HG03175 (cell line): ENCODE measurements at regions not wholly inside any gene's neighbourhood (a gene's known extent, or its start where the extent isn't known, plus 50 kb on each side); places are given as distances from the start of the nearest gene placed in this dataset.
"Not testable (repeated sequence)": the region's sequence is repeated elsewhere in the genome, so short reads cannot be mapped to it uniquely, and the experiment has no call there.

Experiments
- ATAC-seq: cut with Tn5 transposase; IDR thresholded peaks from one replicate; pipeline ENCODE4 v1.9.1; 2021; ENCODE audit warnings: mild to moderate bottlenecking, moderate library complexity; ENCODE audit not compliant: unreplicated experiment

DNA sequence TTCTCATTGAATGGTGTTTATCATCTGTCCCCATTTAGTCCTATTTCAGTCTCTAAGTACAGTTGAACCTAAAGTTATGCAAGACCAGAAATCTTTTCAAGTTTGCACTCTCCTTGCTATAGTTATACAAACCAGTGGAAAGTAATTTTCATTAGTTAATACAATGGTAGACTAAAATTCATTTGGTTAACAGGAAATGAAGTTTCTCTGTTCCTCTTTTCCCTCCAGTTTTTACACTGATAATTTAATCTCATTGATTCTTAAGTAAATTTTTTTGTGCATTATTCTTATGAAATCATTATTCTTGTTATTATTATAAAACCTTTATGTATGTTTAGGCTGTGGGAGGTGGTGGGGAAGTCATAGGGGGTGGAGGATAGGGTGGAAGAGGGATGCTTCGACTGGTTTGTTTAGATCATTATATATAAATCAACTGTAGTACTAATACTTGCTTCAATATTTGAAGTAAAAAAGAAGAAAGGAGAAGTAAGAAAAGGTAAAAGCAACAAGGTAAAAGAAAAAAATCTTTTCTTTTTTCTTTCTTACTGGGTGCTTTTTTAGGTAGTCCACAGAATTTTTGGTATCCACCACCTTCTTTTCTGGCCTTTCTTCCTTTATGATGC is 104.1 kb downstream of the GPR85 start:
- ATAC-seq: peak; percentile 76

DNA sequence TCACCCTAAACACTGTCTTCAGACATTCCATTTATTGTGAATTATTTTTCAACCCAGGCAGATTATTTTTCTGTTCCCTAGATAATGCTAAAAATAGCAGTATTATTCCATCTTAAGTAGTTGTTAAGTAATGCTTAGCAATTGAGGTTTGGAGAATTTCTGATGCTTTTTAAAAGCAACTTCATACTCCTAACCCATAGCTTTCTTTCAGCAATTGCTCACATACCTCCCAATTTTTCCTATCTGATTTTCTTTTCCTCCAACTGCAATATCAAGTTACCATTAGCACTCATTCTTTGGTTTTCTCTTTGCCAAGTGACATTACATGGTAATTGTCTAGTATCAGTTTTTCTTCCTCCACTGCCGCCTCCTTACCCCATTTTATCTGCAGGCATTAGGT is 104.7 kb downstream of the GPR85 start:
- ATAC-seq: peak; percentile 30

DNA sequence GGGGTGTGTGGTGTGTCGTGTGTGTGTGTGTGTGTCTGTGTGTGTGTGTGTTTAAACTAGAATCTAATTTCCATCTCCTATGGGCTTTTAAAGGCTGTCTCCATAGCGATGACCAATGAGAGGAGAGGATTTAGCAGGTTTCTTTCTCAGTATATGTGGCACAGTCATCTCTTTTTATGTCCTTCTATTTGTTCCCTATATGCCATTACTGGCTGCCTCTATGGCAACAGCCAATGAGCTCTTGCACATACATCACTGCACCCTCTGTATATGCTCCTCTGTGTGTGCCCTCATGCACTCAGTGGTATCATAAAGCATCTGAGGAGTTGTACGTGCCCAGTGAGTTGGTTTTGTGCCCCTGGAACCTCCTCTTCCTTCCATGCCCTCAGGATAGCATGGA is 107.6 kb downstream of the GPR85 start:
- not testable (repeated sequence) for ATAC-seq

DNA sequence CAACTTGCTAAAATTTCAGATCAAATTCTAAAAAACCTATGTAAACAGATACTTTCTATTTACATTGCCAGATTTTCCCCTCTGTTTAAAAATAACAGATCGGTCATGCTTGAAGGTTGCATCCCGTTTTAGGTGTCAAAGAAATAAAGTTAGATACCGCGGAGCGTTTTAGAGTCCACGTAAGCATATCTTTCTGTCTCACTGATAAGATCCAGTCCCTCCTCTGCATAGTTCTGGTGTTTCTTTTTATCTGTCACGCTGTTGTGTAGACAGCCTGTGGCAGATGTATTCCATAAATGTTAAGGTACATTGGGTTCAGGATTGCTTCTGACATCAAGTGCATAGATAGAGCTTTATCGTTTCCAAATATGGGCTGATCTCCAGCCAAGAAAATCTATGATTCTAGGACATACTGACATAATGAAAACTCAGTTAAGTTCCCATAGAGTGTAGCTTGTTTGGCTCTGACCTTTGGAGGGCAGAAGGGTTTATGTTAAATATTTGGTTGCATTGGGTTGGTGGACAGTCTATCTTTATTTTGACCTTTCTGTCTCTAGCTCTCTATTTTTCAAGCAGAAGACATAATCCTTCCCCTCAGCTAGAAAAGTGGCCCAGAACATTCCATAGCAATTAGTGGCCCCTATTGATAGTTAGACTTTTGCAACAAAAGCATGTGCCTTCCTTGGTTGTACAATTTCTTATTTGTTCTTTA is 109.2 kb downstream of the GPR85 start:
- peak; percentile 42 for ATAC-seq

DNA sequence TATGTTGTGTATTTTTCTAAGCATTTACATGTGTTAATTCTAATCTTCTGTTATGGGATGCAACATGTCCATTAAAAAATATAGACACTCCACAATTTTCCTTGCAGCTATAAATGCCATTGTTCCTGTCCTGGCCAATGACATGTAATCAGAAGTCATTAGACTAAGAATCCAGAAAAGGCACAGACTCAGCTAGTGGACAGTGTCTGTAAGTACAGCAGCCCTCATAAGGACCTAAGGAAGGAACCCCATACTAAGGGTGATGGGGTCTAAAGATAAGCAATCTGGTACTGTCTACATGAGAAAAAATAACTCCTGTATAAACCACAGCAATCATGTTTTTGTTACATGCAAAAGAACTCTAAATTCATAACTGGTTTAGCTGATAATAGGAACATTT is 115.9 kb downstream of the GPR85 start:
- peak; percentile 86 for ATAC-seq

DNA sequence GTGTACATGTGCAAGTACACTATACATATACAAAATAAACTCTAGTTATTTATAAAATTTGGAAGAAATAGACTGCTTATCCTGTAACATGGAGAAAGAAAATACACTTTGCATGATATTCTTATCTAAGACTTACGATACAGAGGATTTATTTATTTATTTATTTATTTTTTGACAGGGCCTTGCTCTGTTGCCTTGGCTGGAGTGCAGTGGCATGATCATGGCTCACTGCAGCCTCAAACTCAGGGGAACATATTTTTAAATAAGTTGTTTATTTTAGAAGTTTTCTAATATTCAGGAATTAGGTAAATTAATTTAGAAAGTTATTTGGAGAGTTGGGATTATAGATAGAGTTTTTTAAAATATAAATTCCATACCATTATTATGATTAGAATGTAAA is 116.7 kb downstream of the GPR85 start:
- no peak for ATAC-seq

DNA sequence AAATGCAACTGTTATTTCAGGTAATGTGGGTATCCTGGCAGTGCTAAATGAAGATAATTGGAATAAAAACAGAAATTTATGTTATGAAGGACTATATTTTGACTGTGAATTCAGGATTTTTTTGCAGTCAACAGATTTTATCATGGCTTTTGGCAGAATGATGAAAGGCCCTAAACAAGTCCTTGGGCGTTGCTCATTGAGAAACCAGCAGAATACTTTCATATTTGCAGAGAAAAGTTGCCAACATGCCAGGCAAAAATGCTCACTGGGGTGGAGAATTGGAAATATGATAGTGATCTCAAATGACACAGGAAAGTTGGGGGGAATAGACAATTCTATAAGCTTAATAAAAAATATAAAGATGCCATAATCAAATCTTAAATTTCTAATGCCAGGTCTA is 121.1 kb downstream of the GPR85 start:
- ATAC-seq: no peak

DNA sequence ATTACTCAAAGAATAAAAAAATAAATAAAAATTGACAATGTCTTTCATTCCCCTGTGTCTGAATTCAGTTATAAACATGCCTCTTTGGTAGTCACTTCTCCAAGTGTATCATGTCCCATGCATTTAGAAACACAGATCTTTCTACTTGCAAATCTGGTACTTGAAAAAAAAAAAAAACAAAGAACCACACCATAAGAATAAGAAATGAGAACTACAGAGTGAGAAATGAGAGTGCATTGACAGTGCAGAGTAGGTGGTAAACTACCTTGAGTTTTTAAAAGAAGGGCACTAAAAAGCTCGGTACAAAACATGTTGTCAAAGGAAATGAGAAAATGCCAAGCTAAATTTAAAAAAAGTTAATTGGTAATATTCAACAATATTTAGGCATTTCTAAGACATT is 123.0 kb downstream of the GPR85 start:
- no peak for ATAC-seq

DNA sequence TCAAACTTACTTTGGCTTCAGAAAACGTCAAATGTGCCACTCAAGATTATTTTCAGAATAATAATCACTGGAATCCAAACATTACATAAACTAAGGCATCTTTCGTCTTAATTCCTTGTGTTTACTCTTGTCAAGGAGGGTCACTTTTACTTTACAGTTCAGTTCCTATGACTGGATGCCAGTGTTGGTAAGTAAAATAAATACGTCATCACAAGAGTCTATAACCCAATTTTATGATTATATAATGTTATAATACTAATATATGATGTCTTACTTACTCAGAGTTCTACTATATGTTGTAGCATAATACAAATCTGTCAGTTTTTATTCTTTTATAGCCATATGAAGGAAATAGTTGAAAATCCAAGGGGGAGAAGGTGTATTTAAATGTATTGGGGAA is 123.8 kb downstream of the GPR85 start:
- ATAC-seq: no peak

DNA sequence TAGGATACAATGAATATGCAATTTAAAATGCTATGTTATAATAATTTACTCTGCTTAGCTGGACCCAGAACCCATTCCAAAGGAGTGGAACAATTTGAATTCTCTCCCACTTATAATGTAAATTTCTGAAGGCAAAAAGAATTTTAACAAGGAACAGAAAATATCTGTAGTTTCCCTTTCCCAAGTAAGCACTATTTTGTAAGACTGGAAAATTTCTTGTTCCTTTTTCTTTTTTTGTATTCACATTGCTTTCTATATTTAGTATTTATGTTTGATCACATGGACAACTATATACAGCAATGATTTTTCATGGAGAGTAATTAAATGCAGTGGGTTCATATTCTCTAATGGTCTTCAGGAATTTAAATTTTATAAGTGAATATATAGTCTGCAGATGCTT is 127.4 kb downstream of the GPR85 start:
- no peak for ATAC-seq

DNA sequence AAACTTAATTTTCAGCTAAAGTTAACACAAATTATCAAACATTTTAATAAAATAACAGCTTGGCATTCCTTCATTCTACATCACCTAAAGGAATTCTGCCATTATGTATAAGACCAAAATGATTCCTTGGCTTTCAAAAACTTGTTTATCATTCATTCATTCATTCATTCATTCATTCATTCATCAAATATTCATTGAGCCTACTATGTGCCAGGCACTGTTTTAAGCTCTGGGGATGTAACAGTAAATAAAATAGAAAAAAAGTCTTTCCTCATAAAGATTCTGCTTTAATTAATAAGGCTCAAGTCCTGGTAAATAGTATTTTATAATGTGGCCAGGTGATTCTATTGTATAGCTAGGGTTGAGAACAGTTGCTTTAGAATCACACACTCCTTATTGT is 127.9 kb downstream of the GPR85 start:
- no peak for ATAC-seq

DNA sequence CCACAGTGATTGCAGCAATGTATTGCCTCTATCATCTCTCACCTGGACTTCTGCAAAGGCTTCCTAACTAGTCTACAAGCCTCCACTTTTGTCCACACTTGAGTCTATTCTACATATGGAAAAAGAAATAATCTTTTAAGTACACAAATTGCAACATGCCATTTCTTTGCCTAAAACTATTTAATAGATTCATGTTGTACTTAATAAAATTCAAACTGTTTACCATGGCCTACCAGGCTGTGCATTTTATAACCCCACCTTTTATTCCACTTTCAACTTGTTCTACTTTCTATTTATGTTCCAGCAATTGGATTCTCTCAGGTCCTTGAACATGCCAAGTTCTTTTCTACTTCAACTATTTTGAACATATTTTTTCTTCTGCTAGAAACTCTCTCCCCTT is 128.7 kb downstream of the GPR85 start:
- ATAC-seq: no peak

DNA sequence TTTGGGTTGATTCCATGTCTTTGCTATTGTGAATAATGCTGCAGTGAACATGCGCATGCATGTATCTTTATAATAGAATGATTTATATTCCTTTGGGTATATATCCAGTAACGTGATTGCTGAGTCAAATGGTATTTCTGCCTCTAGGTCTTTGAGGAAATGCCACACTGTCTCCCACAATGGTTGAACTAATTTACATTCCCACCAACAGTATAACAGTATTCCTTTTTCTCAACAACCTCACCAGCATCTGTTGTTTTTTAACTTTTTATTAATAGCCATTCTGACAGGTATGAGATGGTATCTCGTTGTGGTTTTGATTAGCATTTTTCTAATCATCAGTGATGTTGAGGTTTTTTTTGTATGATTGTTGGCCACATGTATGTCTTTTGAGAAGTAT is 133.6 kb downstream of the GPR85 start:
- ATAC-seq: not testable (repeated sequence)

DNA sequence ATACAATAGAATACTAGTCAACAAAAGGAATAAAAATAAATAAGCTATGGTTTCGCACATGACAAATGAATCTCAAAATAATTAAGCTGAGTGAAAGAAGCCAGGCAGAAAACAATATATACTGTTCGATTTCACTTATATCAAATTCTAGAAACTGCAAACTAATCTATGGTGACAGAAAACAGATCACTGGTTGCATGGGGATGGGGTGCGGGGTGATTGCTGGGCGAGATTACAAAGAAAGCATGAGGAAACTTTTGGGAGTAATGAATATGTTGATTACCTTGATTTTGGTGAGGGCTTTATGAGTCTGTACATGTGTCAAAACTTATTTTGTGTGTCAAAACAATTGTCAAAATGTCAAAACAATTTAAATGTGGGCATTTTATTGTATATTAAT is 135.6 kb downstream of the GPR85 start:
- ATAC-seq: no peak

DNA sequence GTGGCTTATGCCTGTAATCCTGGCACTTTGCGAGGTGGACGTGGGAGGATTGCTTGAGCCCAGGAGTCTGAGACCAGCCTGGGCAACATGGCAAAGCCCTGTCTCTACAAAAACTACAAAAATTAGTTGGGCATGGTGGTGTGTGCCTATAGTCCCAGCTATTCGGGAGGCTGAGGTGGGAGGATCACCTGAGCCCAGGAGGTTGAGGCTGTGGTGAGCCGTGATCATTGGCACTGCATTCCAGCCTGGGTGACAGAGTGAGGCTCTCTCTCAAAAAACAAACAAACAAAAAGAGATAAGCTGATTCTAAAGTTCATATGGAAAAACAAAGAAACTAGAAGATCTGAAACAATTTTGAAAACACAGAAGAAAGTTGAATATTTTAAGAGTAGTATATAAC is 136.9 kb downstream of the GPR85 start:
- ATAC-seq: not testable (repeated sequence)

DNA sequence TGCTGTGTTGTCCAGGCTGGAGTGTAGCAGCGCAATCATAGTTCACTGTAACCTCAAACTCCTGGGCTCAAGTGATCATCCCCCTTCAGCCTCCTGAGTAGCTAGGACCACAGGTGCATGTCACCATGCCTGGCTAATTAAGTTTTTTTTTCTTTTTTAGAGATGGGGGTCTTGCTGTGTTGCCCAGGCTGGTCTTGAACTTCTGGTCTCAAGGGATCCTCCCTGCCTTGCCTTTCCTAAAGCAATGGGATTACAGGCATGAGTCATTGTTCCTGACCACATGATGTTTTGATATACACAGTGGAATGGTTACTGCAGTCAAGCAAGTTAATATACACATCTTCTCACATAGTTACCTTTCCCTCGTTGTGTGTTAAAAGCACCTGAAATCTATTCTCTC is 140.3 kb downstream of the GPR85 start:
- no peak for ATAC-seq

DNA sequence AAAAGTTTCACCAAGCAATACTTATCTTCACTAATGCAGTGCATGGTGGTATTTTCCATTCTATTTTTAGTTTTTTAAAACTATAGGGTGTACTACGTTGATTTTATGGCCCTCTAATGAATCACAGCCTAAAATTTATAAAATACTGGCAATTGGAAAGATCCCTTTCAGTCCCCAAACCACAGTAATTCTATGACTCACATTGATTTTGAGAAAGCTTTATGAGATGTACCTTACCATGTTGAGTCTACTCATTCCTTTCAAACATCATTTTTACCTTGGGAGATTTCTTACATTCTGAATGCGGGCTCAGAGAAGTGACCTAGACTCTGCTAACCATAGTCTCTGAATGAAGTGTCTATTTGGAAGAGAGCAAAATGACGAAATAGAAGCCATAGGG is 141.6 kb downstream of the GPR85 start:
- ATAC-seq: no peak

DNA sequence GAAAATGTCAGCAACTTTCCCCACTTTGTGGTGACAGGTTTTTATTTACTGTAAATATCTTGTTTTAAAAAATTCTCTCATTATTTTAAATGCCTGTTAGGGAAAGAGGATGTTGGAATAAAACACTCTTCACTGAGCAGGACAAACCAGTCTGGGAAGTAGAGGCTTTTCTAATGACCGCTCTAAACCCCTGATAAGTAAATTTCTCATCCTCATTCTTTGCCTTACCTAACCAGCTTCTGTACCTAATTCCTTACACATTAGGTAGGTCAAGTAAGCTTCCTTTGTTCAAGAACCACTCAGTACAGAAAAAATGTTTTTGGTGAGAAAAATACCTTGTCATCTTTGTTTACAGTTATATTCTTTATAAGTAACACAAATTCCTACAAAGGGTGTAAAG is 143.6 kb downstream of the GPR85 start:
- ATAC-seq: no peak

DNA sequence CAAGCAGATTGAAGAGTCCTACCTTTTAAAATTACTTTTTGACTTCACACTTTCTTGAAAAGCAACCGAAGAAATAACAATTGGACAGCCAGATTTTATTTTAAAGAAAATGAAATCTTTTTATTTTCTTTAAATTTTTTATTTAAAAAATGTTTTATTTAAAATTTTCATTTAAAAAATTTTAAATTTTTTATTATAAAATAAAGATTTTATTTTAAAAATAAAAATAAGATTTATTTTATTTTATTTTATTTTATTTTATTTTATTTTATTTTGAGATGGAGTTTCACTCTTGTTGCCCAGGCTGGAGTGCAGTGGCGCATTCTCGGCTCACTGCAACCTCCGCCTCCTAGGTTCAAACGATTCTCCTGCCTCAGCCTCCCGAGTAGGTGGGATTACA is 144.5 kb downstream of the GPR85 start:
- ATAC-seq: not testable (repeated sequence)

DNA sequence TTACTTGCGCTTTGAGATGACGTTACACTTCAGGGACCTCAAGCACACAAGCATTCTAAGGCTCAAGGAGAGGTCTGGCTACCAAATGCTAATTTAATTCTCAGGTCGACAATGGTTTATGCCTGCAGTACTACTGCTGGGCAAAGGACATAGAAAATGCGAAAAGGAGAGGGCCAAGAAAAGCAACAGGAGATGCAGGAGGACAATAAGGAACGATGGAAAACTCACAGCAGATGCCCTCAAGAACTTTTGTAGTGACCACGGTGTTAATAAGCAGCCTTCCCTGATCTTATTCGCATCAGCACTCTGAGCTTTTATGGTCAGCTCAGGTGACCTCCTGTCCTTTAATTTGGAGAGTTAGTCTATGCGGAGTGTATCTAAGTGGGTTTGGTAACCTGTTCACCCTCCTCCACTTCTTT is 146.3 kb downstream of the GPR85 start:
- ATAC-seq: peak; percentile 52

DNA sequence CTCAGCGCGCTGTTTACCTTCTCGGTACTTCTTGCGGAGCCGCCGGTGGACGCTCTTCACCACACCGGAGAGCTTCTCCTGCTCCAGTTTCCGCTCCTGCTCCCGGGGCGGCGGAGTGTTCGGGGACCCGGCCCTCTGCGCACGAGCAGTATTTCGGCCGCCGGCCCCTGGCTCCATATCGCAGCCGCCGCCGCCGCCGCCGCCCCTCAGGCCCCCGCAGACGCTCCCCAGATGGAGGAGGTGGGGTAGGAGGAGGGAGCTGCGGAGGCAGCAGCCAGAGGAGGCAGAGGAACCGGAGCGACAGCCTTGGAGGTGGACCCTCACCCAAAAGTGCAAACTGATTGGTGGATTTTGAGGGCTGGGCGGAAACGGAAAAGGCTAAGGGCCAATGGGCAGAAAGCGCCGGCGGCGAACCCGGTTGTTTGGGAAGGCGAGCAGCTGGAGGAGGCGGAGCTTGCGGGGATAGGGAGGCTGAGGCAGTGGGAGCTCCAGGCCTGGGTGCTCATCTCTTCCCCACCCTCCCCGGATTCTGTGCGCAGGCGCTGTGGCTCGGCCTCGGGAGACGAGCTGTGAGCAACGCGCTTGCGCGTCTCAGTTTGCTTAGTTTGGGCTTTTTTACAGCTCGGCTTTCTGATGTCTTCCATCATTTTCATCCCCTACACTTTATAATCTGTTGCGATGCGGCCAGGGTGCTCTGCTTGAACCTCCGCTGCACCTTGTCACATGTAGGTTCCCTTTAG is 146.9 kb downstream of the GPR85 start:
- peak; percentile 96 for ATAC-seq
